ENCODE measurements at regions not wholly inside any gene's neighbourhood (a gene's known extent, or its start where the extent isn't known, plus 50 kb on each side); places are given as distances from the start of the nearest gene placed in this dataset.
"Not testable (repeated sequence)": the region's sequence is repeated elsewhere in the genome, so short reads cannot be mapped to it uniquely, and the experiment has no call there.

DNA sequence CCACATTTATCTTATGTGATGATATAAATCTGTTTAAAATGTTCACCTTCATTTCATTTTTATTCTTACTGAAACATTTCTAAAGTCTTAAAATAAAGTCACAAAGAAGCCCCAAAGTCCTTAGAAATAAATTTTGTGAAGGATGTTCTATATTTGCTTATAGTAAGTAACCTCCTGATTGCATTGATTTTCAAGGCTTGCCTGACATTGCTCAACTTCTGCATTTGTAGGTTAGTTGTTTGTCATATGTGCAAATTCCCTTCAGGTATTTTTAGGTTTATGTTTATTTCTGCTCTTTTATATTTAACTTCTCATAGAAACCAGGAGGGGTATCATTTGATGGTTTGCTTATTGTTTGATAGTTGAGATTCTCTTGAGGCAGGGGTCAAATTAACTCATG, 417.8 kb downstream of the ARL4A start:
- no peaks in the 10 kb centered on the region for H3K27me3 ChIP-seq (ENCODE audit: control insufficient read depth in 1 of 2, insufficient read depth in 2 of 2, low read length in 2 of 2)
- no peaks in the 10 kb centered on the region for H3K9me3 ChIP-seq (ENCODE audit: control insufficient read depth in 1 of 2, low read length in 2 of 2)
- H3K4me3 ChIP-seq (ENCODE audit: low read depth in 1 of 2, low read length in 2 of 2): no peak overlapping the region
- no peak overlapping the region for H3K9ac ChIP-seq (ENCODE audit: low read depth in 1 of 2, low read length in 2 of 2)
- H3K4me1 ChIP-seq (ENCODE audit: control insufficient read depth in 1 of 2, insufficient read depth in 2 of 2, low read length in 2 of 2): no peaks in the 10 kb centered on the region
- H3K27ac ChIP-seq (ENCODE audit: low read depth, low read length): no peak overlapping the region
- H3K36me3 ChIP-seq (ENCODE audit: control insufficient read depth in 1 of 2, insufficient read depth in 2 of 2, low read length in 2 of 2): no peaks in the 10 kb centered on the region

GRCh38 chr7:13106513-13106912, 419.1 kb downstream of the ARL4A start:
- H3K27me3 ChIP-seq (ENCODE audit: control insufficient read depth in 1 of 2, insufficient read depth in 2 of 2, low read length in 2 of 2): no peaks in the 10 kb centered on the region
- H3K36me3 ChIP-seq (ENCODE audit: control insufficient read depth in 1 of 2, insufficient read depth in 2 of 2, low read length in 2 of 2): no peaks in the 10 kb centered on the region
- H3K4me3 ChIP-seq (ENCODE audit: low read depth in 1 of 2, low read length in 2 of 2): no peak overlapping the region
- no peak overlapping the region for H3K27ac ChIP-seq (ENCODE audit: low read depth, low read length)
- no peaks in the 10 kb centered on the region for H3K9me3 ChIP-seq (ENCODE audit: control insufficient read depth in 1 of 2, low read length in 2 of 2)
- H3K4me1 ChIP-seq (ENCODE audit: control insufficient read depth in 1 of 2, insufficient read depth in 2 of 2, low read length in 2 of 2): no peaks in the 10 kb centered on the region
- no peak overlapping the region for H3K9ac ChIP-seq (ENCODE audit: low read depth in 1 of 2, low read length in 2 of 2)

DNA sequence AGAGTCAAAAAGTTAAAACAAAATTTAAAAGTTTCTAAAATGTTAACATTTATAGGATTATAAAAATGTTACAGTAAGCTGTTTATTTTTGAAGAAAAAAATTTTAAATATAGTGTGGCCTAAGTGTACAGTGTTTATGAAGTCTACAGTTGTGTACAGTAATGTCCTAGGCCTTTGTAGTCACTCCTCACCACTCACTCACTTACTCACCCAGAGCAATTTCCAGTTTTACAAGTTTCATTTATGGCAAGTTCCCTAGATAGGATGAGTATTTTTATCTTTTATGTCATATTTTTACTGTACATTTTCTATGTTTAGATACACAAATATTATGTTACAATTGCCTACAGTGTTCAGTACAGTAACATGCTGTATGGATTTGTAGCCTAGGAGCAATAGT, 419.9 kb downstream of the ARL4A start:
- Histone ChIP-seq H3K27ac (ENCODE audit: low read depth, low read length) (no peak overlapping the region), H3K9me3 (ENCODE audit: control insufficient read depth in 1 of 2, low read length in 2 of 2) (no peaks in the 10 kb centered on the region), H3K4me3 (ENCODE audit: low read depth in 1 of 2, low read length in 2 of 2) (no peak overlapping the region), H3K4me1 (ENCODE audit: control insufficient read depth in 1 of 2, insufficient read depth in 2 of 2, low read length in 2 of 2) (no peaks in the 10 kb centered on the region), H3K27me3 (ENCODE audit: control insufficient read depth in 1 of 2, insufficient read depth in 2 of 2, low read length in 2 of 2) (no peaks in the 10 kb centered on the region), H3K9ac (ENCODE audit: low read depth in 1 of 2, low read length in 2 of 2) (no peak overlapping the region), H3K36me3 (ENCODE audit: control insufficient read depth in 1 of 2, insufficient read depth in 2 of 2, low read length in 2 of 2) (no peaks in the 10 kb centered on the region)

DNA sequence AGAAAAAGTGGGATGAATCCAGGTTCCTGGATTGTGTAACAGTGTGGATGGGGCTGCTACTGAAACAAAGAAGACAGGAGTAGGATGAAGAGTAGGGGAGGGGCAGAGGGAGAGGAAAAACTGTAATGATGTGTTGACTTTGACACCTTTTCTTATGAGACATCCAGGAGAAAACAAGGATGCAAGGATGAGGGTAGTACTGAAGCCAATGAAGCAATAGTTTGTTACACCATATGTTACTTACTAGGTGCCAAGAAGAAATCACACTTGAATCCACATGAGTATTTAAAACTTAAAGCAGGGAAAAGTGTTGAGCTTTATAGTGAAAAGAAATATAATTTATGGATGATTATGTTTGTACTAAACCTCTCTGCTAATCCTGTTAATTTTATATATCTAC, 420.6 kb downstream of the ARL4A start:
- no peaks in the 10 kb centered on the region for H3K9me3 ChIP-seq (ENCODE audit: control insufficient read depth in 1 of 2, low read length in 2 of 2)
- no peaks in the 10 kb centered on the region for H3K36me3 ChIP-seq (ENCODE audit: control insufficient read depth in 1 of 2, insufficient read depth in 2 of 2, low read length in 2 of 2)
- H3K27ac ChIP-seq (ENCODE audit: low read depth, low read length): no peak overlapping the region
- H3K27me3 ChIP-seq (ENCODE audit: control insufficient read depth in 1 of 2, insufficient read depth in 2 of 2, low read length in 2 of 2): no peaks in the 10 kb centered on the region
- no peak overlapping the region for H3K4me3 ChIP-seq (ENCODE audit: low read depth in 1 of 2, low read length in 2 of 2)
- no peaks in the 10 kb centered on the region for H3K4me1 ChIP-seq (ENCODE audit: control insufficient read depth in 1 of 2, insufficient read depth in 2 of 2, low read length in 2 of 2)
- H3K9ac ChIP-seq (ENCODE audit: low read depth in 1 of 2, low read length in 2 of 2): no peak overlapping the region

DNA sequence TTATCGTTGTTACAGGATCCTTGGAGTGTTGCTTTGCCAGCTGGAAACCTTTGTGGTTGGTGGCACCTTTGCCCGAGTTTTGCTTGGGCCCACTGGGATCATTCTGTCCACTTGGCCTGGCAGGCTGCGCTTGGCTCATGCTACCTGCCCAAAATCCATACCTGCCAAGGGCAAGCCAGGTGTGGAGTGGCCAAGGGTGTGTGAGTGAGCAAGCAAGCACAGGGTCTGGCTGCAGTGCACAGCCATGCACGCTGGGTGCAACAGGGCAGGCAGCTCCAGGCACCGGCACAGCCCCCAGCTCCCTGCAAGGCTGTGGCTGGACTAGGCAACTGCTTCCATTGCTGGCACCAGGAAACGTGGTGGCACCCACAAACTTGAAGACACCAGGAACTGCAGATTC, 421.8 kb downstream of the ARL4A start:
- H3K9ac ChIP-seq (ENCODE audit: low read depth in 1 of 2, low read length in 2 of 2): no peak overlapping the region
- no peak overlapping the region for H3K4me3 ChIP-seq (ENCODE audit: low read depth in 1 of 2, low read length in 2 of 2)
- no peak overlapping the region for H3K27ac ChIP-seq (ENCODE audit: low read depth, low read length)
- H3K36me3 ChIP-seq (ENCODE audit: control insufficient read depth in 1 of 2, insufficient read depth in 2 of 2, low read length in 2 of 2): no peaks in the 10 kb centered on the region
- no peaks in the 10 kb centered on the region for H3K4me1 ChIP-seq (ENCODE audit: control insufficient read depth in 1 of 2, insufficient read depth in 2 of 2, low read length in 2 of 2)
- H3K9me3 ChIP-seq (ENCODE audit: control insufficient read depth in 1 of 2, low read length in 2 of 2): no peaks in the 10 kb centered on the region
- no peaks in the 10 kb centered on the region for H3K27me3 ChIP-seq (ENCODE audit: control insufficient read depth in 1 of 2, insufficient read depth in 2 of 2, low read length in 2 of 2)

DNA sequence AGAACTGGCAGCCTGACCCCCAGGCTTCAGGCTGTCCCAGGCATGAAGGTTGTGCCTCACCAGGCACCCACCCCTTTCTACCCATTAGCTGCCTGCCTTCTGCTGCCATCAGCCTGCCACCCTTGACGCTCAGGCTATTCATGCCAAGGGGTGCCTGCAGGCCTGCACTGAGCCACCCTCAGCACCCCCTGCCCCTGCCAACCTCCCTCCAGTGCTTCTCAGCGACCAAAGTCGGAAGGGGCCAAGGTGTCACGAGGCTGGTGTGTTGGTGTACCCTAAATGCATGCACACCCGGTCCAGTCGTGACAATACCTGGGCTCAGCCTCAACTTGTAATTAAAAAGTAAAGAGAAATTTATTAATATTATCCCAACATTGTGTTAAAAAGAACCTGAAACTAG, 422.7 kb downstream of the ARL4A start:
- no peaks in the 10 kb centered on the region for H3K27me3 ChIP-seq (ENCODE audit: control insufficient read depth in 1 of 2, insufficient read depth in 2 of 2, low read length in 2 of 2)
- no peak overlapping the region for H3K4me3 ChIP-seq (ENCODE audit: low read depth in 1 of 2, low read length in 2 of 2)
- no peaks in the 10 kb centered on the region for H3K4me1 ChIP-seq (ENCODE audit: control insufficient read depth in 1 of 2, insufficient read depth in 2 of 2, low read length in 2 of 2)
- no peak overlapping the region for H3K27ac ChIP-seq (ENCODE audit: low read depth, low read length)
- H3K9ac ChIP-seq (ENCODE audit: low read depth in 1 of 2, low read length in 2 of 2): no peak overlapping the region
- no peaks in the 10 kb centered on the region for H3K36me3 ChIP-seq (ENCODE audit: control insufficient read depth in 1 of 2, insufficient read depth in 2 of 2, low read length in 2 of 2)
- no peaks in the 10 kb centered on the region for H3K9me3 ChIP-seq (ENCODE audit: control insufficient read depth in 1 of 2, low read length in 2 of 2)

GRCh38 chr7:13111230-13111629, 423.8 kb downstream of the ARL4A start:
- Histone ChIP-seq H3K36me3 (ENCODE audit: control insufficient read depth in 1 of 2, insufficient read depth in 2 of 2, low read length in 2 of 2) (no peaks in the 10 kb centered on the region), H3K4me3 (ENCODE audit: low read depth in 1 of 2, low read length in 2 of 2) (no peak overlapping the region), H3K9ac (ENCODE audit: low read depth in 1 of 2, low read length in 2 of 2) (no peak overlapping the region), H3K27ac (ENCODE audit: low read depth, low read length) (no peak overlapping the region), H3K27me3 (ENCODE audit: control insufficient read depth in 1 of 2, insufficient read depth in 2 of 2, low read length in 2 of 2) (no peaks in the 10 kb centered on the region), H3K4me1 (ENCODE audit: control insufficient read depth in 1 of 2, insufficient read depth in 2 of 2, low read length in 2 of 2) (no peaks in the 10 kb centered on the region), H3K9me3 (ENCODE audit: control insufficient read depth in 1 of 2, low read length in 2 of 2) (no peaks in the 10 kb centered on the region)

DNA sequence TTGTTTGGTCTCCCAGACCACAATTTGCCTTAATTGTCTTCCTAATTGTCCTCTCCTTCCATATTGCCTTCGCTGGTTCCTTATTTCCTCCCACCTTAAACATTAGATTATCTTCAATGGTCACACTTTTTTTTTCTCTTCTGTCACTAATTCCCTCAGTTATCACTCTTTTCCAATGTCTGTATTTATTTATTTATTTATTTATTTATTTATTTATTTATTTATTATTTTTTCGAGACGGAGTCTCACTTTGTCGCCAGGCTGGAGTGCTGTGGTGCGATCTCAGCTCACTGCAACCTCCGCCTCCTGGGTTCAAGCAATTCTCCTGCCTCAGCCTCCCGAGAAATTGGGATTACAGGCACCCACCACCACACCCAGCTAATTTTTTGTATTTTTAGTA, 426.8 kb downstream of the ARL4A start:
- not testable (repeated sequence) for H3K4me1 ChIP-seq (ENCODE audit: control insufficient read depth in 1 of 2, insufficient read depth in 2 of 2, low read length in 2 of 2); H3K9ac ChIP-seq (ENCODE audit: low read depth in 1 of 2, low read length in 2 of 2); H3K4me3 ChIP-seq (ENCODE audit: low read depth in 1 of 2, low read length in 2 of 2); H3K9me3 ChIP-seq (ENCODE audit: control insufficient read depth in 1 of 2, low read length in 2 of 2); H3K36me3 ChIP-seq (ENCODE audit: control insufficient read depth in 1 of 2, insufficient read depth in 2 of 2, low read length in 2 of 2); H3K27me3 ChIP-seq (ENCODE audit: control insufficient read depth in 1 of 2, insufficient read depth in 2 of 2, low read length in 2 of 2); H3K27ac ChIP-seq (ENCODE audit: low read depth, low read length)

DNA sequence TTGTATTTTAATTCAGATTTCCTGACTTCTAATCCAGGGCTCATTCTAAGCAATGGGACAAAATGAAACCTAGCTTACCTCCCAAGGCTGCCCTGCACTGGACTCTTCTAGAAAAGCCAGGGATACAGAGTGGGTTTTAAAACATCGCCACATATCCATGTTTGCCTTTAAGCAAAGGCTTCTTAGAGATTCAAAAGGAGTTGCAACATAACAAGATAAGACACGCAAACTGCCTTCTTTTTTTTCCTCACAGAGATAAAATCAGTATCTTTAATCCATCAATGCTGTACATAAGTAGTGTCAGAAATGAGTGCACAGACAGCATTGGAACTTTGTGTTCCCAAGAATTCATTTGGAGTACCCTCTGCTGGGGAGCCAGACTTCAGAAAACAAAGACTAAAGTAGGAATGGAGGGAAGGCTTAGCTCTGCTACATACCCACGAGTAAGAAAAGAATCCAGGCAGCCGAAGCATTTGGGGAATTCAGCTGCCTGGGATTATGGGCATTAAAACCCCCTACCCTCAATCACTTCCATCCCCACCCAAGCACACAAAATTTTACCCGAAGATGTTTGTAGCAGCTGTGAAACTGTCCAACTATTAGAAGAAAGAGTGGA, 427.8 kb downstream of the ARL4A start:
- no peak overlapping the region for H3K4me3 ChIP-seq (ENCODE audit: low read depth in 1 of 2, low read length in 2 of 2)
- no peak overlapping the region for H3K9ac ChIP-seq (ENCODE audit: low read depth in 1 of 2, low read length in 2 of 2)
- H3K36me3 ChIP-seq (ENCODE audit: control insufficient read depth in 1 of 2, insufficient read depth in 2 of 2, low read length in 2 of 2): no peaks in the 10 kb centered on the region
- H3K9me3 ChIP-seq (ENCODE audit: control insufficient read depth in 1 of 2, low read length in 2 of 2): no peaks in the 10 kb centered on the region
- no peaks in the 10 kb centered on the region for H3K4me1 ChIP-seq (ENCODE audit: control insufficient read depth in 1 of 2, insufficient read depth in 2 of 2, low read length in 2 of 2)
- H3K27ac ChIP-seq (ENCODE audit: low read depth, low read length): no peak overlapping the region
- H3K27me3 ChIP-seq (ENCODE audit: control insufficient read depth in 1 of 2, insufficient read depth in 2 of 2, low read length in 2 of 2): no peaks in the 10 kb centered on the region

- Histone ChIP-seq H3K27ac (ENCODE audit: low read depth, low read length) (no peak overlapping the region), H3K27me3 (ENCODE audit: control insufficient read depth in 1 of 2, insufficient read depth in 2 of 2, low read length in 2 of 2) (no peaks in the 10 kb centered on the region), H3K36me3 (ENCODE audit: control insufficient read depth in 1 of 2, insufficient read depth in 2 of 2, low read length in 2 of 2) (no peaks in the 10 kb centered on the region), H3K9ac (ENCODE audit: low read depth in 1 of 2, low read length in 2 of 2) (no peak overlapping the region), H3K4me1 (ENCODE audit: control insufficient read depth in 1 of 2, insufficient read depth in 2 of 2, low read length in 2 of 2) (no peaks in the 10 kb centered on the region), H3K4me3 (ENCODE audit: low read depth in 1 of 2, low read length in 2 of 2) (no peak overlapping the region), H3K9me3 (ENCODE audit: control insufficient read depth in 1 of 2, low read length in 2 of 2) (no peaks in the 10 kb centered on the region)
Measured at GRCh38 chr7:13115855-13116254, 428.4 kb downstream of the ARL4A start.

- no peaks in the 10 kb centered on the region for H3K9me3 ChIP-seq (ENCODE audit: control insufficient read depth in 1 of 2, low read length in 2 of 2)
- H3K27me3 ChIP-seq (ENCODE audit: control insufficient read depth in 1 of 2, insufficient read depth in 2 of 2, low read length in 2 of 2): no peaks in the 10 kb centered on the region
- no peaks in the 10 kb centered on the region for H3K4me1 ChIP-seq (ENCODE audit: control insufficient read depth in 1 of 2, insufficient read depth in 2 of 2, low read length in 2 of 2)
- no peak overlapping the region for H3K27ac ChIP-seq (ENCODE audit: low read depth, low read length)
- H3K4me3 ChIP-seq (ENCODE audit: low read depth in 1 of 2, low read length in 2 of 2): no peak overlapping the region
- no peak overlapping the region for H3K9ac ChIP-seq (ENCODE audit: low read depth in 1 of 2, low read length in 2 of 2)
- no peaks in the 10 kb centered on the region for H3K36me3 ChIP-seq (ENCODE audit: control insufficient read depth in 1 of 2, insufficient read depth in 2 of 2, low read length in 2 of 2)
Measured at GRCh38 chr7:13117103-13117502, 429.7 kb downstream of the ARL4A start.

Measured in duodenal mucosa (tissue), 2 donors.